GM18868 (cell line): ENCODE measurements at regions not wholly inside any gene's neighbourhood (a gene's known extent, or its start where the extent isn't known, plus 50 kb on each side); places are given as distances from the start of the nearest gene placed in this dataset.

Experiments used
- ATAC-seq: cut with Tn5 transposase; IDR thresholded peaks from one replicate; pipeline ENCODE4 v1.9.1; 2021; ENCODE audit warnings: mild to moderate bottlenecking, moderate library complexity; ENCODE audit not compliant: unreplicated experiment

DNA sequence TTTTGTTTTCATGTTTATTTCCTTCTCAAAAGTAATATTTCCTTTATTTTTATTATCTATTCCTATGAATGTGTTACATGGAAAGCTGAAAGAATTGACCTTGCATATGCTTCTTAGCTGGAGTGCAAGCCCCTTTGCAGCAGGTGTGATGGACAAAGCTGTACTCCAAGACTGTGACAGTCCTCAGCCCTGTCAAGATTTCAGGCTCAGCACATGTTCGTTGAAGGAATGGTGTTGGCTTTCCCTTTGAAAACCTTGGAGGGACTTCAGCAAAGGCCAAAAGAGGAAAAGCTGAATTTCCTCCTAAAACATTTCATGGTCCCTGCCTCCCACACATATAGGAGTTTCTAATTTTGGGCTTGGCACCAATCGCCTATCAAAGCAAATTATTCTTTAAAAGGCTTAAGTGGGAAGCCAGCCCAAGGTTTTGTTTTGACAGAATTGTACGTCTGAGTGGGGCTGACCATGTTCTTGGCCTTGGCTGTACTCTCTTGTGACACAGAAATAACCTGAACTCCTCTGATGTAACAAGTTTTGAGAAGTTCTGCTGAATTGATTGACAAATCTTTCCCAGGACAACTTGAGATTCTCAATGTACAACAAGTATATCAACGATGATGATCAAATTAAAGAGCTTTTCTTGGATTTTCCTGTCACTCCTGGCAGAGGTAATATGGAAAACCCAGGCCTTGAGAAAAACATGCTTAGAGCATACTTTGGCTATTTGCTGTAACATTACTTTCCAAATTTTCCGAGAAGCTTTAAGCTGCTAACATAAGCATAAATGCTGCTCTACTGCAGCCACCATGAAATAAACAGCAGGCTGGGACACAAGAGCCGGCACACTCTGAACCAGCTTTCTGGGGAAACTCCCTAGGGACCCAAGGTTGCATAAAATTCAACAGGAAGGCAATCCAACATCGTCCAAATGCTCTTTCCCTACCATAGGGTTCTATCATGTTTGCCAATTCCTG is 135.7 kb upstream of the ZNF648 start:
- no peak for ATAC-seq

- ATAC-seq: no peak
Measured at GRCh38 chr1:182195733-182196132, 134.2 kb upstream of the ZNF648 start.

DNA sequence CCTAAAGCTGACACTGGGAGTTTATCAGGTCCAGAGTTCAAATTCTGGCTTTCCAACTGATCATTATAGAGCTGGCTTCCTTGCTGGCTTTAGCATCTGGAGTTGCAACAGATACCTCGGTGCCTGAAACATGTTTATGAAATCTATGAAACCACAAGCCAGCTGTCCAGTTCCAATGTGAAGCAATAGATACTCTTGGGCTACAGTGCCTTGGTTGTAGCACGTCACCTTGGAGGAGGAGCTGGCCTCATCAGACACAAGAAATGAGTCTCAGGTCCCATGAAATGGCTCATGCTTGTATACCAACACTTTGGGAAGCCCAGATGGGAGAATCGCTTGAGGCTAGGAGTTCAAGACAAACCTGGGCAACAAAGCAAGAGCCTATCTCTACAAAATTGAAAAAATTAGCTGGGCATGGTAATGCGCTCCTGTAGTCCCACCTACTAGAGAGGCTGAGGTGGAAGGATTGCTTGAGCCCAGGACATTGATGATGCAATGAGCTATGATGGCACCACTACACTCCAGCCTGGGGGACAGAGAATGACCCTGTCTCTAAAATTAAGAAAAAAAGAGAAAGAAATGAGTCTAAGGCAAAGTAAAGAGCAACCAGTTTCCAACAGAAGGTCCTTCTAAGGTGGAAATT is 132.5 kb upstream of the ZNF648 start:
- ATAC-seq: no peak

DNA sequence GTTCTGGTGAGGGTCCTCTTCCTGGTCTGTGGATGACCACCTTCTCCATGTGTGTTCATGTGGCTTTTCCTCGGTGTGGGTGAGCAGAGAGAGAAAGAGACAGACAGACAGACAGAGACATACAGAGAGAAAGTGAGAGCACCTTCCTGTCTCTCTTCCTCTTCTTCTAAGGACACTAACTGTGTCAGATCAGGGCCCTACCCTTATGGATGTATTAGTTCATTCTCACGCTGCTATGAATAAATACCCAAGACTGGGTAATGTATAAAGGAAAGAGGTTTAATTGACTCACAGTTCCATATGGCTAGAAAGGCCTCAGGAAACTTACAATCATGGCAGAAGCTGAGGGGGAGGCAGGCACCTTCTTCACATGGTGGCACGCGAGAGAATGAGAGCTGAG is 131.5 kb upstream of the ZNF648 start:
- no peak for ATAC-seq

DNA sequence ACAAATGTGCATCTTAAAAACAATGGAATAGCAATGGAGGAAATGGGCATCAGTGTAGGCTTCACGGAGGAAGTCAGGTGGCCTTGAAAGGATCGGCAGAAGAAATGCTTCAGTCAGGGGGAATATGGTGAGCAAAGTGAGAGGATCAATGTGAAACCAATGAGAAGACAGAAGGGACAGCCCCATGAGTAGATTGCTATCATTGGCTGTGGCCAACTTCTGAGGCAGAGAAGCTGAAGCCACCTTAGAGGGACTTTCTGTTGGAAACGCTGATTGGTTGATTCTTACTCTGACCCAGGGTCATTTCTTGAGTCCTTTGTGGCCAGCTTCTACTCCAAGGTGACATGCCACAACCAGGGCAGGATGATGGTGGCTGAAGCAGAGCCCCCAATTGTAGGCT is 130.7 kb upstream of the ZNF648 start:
- no peak for ATAC-seq

DNA sequence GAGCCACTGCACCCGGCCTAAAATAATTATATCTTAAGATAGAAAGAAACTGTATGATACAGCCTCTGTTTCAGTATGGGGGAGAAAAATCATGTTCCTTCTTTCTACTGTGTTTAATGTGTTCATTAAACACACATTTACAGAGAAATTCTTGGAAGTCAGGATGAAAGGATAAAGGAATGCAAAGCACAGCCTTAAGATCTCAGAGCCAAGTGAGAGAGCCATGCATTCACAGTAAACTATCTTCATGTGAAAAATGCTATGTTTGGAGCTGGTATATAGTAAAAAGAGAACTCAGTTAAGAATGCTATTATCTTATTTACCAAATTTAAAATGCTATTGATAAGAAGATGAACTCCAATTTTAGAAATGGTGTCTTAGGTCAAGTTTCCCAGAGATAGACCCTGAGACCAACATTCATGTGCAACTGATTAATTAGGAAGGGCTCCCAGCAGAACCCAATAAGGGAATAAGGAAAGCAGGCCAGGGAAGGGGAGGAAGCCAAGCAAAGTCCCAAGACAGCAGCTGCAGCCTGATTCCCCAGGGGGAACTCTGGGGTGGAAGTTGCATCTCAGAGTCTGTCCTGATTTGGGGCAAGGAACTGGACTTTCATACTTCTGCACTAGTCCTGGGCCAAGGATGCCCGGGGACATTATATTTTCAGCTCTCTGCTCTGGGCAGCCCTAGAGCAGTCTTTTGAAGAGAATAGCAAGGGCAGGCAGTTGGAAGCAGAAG is 130.0 kb upstream of the ZNF648 start:
- no peak for ATAC-seq

DNA sequence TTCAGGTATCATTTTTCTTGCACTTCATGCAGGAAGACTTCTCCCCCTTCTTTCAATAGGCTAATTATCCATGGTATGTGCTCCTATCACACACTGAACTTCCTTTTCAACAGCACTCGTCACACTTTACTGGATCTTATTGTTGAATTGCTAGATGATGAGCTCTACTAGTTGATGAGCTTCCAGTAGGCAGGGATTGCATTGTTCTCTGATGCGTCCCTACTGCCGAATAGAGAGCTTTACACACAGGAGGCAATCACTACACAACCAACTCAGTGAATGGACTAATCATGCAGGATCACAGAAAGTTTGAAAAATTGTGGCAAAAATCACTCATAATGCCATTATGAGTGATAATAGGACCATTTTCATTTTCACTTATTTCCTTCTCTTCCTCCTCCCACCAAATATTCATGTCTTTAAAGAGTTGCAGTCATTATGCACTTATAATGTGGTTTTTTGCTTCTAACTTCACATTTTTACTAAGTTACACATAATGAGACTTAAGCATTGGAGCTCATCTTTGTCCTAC is 128.1 kb upstream of the ZNF648 start:
- no peak for ATAC-seq

- ATAC-seq: no peak
Measured at GRCh38 chr1:182186757-182187146, 125.2 kb upstream of the ZNF648 start.

GRCh38 chr1:182185842-182186756 is 124.6 kb upstream of the ZNF648 start:
- no peak for ATAC-seq

DNA sequence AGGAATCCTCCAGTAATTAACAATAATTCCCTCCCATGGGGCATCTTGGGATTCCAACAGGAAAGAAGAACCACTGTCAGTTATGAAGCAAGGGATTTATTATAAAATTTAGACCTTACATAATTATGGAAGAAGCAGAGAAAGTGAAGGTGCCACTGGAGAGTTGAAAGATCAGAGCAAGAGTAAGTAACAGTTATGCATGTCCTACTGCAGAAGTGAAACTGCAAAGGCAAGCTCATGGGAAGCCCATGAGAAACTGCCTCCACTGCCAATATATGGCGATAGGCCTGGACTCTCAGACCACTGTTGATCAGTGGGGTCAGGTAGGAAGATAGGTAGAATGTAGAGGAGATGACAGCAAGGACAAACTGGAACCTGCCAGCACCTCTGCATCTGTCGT is 123.6 kb upstream of the ZNF648 start:
- ATAC-seq: no peak

GRCh38 chr1:182183606-182184005 is 122.1 kb upstream of the ZNF648 start:
- ATAC-seq: no peak

GRCh38 chr1:182182311-182182710 is 120.8 kb upstream of the ZNF648 start:
- ATAC-seq: no peak

DNA sequence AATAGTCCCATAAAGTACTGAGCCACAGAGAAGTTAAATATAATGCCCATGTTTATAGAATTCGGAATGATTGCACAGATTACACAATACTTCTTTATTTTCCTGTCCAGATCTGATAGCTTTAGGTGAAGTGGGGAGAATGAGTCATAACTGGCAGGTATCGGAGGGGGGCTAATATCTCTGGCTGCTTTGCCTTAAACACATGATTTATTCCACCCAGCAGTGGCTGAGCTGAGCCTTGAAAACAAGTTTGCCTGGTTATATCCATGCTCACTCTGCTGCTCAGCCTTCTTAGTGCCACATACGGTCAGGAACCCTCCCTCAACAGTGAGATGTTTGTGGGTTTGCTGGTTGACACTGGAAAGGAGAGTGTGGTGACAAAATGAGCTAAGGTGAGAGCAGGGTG is 119.7 kb upstream of the ZNF648 start:
- no peak for ATAC-seq

DNA sequence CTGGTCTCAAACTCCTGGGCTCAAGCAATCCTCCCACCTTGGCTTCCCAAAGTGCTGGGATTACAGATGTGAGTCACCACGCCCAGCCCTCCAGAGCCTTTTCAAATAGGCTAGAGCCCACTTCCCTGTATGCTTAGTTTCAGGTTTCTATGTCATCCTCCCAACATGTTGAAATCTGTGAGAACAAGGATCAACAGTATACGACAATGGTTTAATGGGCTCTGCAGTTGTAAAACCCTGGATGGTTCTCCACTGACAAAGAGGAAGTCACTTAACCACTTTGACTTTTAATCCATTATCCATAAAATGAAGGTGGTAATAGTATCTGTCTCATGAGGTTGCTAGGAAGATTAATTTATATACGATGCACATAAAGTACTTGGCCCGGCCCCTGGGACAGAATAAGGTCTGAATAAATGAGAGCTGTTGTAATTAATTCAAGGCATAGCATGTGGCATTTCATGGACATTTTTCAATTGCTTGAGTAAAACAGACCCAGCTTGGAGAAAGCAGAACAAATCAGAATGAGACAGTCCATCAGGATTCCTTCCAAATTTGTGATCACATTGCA is 113.9 kb upstream of the ZNF648 start:
- ATAC-seq: no peak

GRCh38 chr1:182174513-182174855 is 113.0 kb upstream of the ZNF648 start:
- ATAC-seq: no peak

GRCh38 chr1:182173808-182174512 is 112.4 kb upstream of the ZNF648 start:
- no peak for ATAC-seq

DNA sequence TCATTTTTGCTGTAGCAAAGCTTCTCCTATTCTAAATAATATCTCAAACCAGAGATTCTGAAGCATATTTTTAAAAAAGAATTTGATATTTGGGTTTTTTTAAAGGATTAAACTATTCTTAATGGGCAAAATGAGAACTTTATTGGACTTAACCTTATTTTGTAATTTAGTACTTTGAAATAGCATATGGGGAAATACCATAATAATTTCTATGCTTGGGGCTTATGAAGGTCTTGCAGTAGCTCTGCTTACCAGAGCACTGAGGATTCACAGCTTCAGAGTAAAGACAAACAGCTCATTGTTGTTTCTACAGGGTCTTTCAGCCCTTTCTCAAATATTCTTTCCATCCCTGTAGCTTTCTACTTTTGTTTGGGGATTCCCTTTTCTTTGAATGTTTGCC is 111.2 kb upstream of the ZNF648 start:
- ATAC-seq: no peak

DNA sequence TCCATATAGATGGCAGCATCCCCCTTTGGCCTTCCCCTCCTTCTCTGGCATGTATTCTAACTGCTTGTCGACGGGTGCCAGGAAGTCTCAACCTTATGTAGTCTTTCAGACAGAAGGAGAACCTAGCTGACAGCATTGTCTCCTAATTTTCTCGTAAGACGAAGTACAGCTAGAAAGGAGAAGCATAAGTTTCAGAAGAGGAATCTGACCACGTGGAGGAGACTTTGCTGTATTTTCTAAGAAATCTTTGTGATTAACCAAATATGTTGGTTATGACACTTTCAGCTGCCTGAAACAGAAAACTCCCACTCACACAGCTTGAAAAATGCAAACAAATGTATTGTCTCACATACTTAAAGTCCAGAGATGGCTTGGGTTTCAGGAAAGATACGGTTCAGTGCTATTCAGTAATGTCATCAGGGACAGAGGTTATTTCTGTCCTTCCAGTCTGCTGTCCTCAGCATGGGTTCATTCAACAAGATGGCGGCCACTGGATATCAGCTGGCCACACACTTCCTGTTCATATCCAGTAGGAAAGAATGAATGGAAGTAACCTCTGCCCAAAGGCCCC is 109.5 kb upstream of the ZNF648 start:
- ATAC-seq: no peak

DNA sequence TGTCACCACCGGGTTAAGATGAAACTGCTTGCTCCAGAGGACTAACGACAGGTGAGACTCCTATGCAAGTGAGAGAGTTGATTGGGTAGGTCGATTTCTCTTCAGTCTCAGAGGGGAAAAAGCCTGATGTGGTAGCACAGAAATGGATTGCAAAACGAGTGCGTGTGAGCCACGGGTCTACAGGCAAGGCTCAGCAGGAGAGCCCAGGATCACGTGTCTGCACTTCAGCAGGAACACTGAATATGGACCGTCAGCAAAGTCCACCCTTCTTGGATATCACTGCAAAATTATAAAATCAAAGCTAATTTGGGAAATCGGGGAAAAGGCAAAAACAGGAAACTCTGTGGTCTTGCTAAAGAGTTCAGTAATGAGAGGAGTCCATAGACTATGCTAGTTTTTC is 107.7 kb upstream of the ZNF648 start:
- no peak for ATAC-seq
